ENCODE measurements at regions not wholly inside any gene's neighbourhood (a gene's known extent, or its start where the extent isn't known, plus 50 kb on each side); places are given as distances from the start of the nearest gene placed in this dataset.

DNA sequence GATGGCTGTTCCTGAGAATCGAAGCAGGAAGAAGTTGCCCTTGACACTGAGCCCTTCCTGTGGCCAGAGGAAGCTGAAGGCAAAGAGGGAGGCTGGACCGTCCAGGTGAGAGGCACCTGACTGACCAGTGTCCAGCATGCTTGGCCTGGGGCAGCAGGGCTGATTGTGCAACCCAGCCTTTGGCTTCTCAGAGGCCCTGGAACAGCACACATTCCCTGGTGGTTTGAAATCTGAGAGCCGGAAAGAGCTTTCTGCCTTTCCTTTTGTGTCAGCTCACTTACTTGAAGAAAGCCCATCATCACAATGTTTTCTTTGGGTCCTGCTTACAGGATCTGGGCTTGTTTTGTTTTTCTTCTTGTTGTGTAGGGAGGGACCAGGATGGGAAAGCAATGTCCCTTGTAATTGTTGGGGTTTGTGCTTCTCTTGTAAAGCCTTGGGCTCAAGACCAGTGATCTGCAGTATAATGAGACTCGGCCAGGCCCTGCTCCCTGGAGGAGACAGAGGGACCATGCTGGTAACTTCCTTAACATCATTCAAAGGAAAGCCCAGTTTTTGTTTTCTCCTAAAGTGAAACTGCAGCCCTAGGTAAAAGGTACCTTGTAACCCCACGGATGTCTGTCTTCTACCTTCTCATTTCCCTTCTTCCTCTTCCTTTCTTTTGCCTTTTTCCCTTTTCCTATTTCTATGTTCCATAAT, 213.7 kb downstream of the NXNL2 start:
- Histone ChIP-seq H3K4me3 (no peak overlapping the region), H3K9me3 (peaks cover 0 to 6% (median 0%) of the 10 kb centered on the region in 3 donors), H3K36me3 (no peaks in the 10 kb centered on the region), H3K27ac (peak overlapping the region in 3 of 4 donors; percentile 59 to 65 (median 64)), H3K27me3 (no peaks in the 10 kb centered on the region), H3K4me1 (peaks cover 0 to 51% (median 30%) of the 10 kb centered on the region in 3 donors)
- ATAC-seq: peak; percentile 60
- TF ChIP-seq POLR2A (IDR thresholded peaks at IDR 0.05) (no peak), POLR2AphosphoS5 (IDR thresholded peaks at IDR 0.05) (peak; percentile 8), EP300 (IDR thresholded peaks at IDR 0.05) (no peak)
- TF ChIP-seq, protein P1, sequence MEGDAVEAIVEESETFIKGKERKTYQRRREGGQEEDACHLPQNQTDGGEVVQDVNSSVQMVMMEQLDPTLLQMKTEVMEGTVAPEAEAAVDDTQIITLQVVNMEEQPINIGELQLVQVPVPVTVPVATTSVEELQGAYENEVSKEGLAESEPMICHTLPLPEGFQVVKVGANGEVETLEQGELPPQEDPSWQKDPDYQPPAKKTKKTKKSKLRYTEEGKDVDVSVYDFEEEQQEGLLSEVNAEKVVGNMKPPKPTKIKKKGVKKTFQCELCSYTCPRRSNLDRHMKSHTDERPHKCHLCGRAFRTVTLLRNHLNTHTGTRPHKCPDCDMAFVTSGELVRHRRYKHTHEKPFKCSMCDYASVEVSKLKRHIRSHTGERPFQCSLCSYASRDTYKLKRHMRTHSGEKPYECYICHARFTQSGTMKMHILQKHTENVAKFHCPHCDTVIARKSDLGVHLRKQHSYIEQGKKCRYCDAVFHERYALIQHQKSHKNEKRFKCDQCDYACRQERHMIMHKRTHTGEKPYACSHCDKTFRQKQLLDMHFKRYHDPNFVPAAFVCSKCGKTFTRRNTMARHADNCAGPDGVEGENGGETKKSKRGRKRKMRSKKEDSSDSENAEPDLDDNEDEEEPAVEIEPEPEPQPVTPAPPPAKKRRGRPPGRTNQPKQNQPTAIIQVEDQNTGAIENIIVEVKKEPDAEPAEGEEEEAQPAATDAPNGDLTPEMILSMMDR (IDR thresholded peaks at IDR 0.05): no peak
- WGBS, 2 donors (ENCODE audit: low coverage in 1 of 2): 53 to 74% methylated on average over 2 of the region's 5 CpGs

DNA sequence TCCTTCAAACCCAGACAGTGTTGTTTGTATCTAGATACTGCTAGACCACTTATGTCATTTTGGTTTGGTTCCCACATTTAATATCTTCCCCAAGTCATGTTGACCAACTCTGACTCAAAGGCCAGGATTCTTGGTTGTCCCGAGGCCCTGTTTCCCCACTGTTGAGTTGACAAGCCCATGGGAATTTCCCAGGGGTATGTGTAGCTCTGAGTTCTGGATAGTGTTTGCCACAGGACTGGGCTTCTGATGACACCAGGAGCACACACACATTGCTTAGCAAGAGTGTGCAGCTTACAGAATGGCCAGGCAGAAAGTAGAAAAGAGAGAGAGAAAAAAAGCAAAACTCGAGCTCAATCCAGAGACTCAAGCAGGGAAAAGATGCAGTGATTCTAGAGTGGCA, 214.4 kb downstream of the NXNL2 start:
- TF ChIP-seq POLR2A (IDR thresholded peaks at IDR 0.05) (no peak), EP300 (IDR thresholded peaks at IDR 0.05) (no peak), POLR2AphosphoS5 (IDR thresholded peaks at IDR 0.05) (no peak)
- TF ChIP-seq, protein P1 (IDR thresholded peaks at IDR 0.05): no peak
- no peaks in the 10 kb centered on the region for H3K27me3 ChIP-seq
- 36 to 100% methylated on average over 1 to 2 of the region's 2 CpGs for WGBS, 2 donors (ENCODE audit: low coverage in 1 of 2)
- peaks cover 0 to 6% (median 0%) of the 10 kb centered on the region in 3 donors for H3K9me3 ChIP-seq
- no peak overlapping the region for H3K4me3 ChIP-seq
- H3K36me3 ChIP-seq: no peaks in the 10 kb centered on the region
- ATAC-seq: peak; percentile 32
- peaks cover 0 to 51% (median 26%) of the 10 kb centered on the region in 3 donors for H3K4me1 ChIP-seq
- peak overlapping the region in 3 of 4 donors; percentile 59 to 65 (median 64) for H3K27ac ChIP-seq

GRCh38 chr9:88750832-88751360, 215.9 kb downstream of the NXNL2 start:
- TF ChIP-seq, protein P1 (IDR thresholded peaks at IDR 0.05): no peak
- TF ChIP-seq EP300 (IDR thresholded peaks at IDR 0.05): no peak
- TF ChIP-seq POLR2A (IDR thresholded peaks at IDR 0.05): no peak
- TF ChIP-seq POLR2AphosphoS5 (IDR thresholded peaks at IDR 0.05): no peak

GRCh38 chr9:88751781-88752180, 216.8 kb downstream of the NXNL2 start:
- WGBS, 2 donors (ENCODE audit: low coverage in 1 of 2): 60 to 83% methylated on average over 1 of the region's 8 CpGs
- peaks cover 0 to 6% (median 0%) of the 10 kb centered on the region in 3 donors for H3K9me3 ChIP-seq
- no peak for TF ChIP-seq EP300 (IDR thresholded peaks at IDR 0.05)
- TF ChIP-seq, protein P1 (IDR thresholded peaks at IDR 0.05): no peak
- TF ChIP-seq POLR2AphosphoS5 (IDR thresholded peaks at IDR 0.05): no peak
- no peak for TF ChIP-seq POLR2A (IDR thresholded peaks at IDR 0.05)
- ATAC-seq: no peak
- no peak overlapping the region for H3K4me3 ChIP-seq
- H3K27me3 ChIP-seq: no peaks in the 10 kb centered on the region
- H3K4me1 ChIP-seq: peaks cover 0 to 38% (median 16%) of the 10 kb centered on the region in 3 donors
- H3K27ac ChIP-seq: no peak overlapping the region
- no peaks in the 10 kb centered on the region for H3K36me3 ChIP-seq

More at GRCh38 chr9:88750832-88751360, 215.9 kb downstream of the NXNL2 start:
- Histone ChIP-seq H3K4me1 (peaks cover 0 to 46% (median 23%) of the 10 kb centered on the region in 3 donors), H3K27me3 (no peaks in the 10 kb centered on the region), H3K4me3 (no peak overlapping the region), H3K36me3 (no peaks in the 10 kb centered on the region), H3K9me3 (peaks cover 0 to 6% (median 0%) of the 10 kb centered on the region in 3 donors), H3K27ac (no peak overlapping the region)
- WGBS, 2 donors (ENCODE audit: low coverage in 1 of 2): 61 to 70% methylated on average over 2 to 3 of the region's 3 CpGs
- ATAC-seq: no peak

Data from gastroesophageal sphincter (tissue), 4 donors.